ENCODE measurements at regions not wholly inside any gene's neighbourhood (a gene's known extent, or its start where the extent isn't known, plus 50 kb on each side); places are given as distances from the start of the nearest gene placed in this dataset.
A peak's percentile ranks its signal among the peaks of the same experiment; 100 is the strongest.
"Not testable (repeated sequence)": the region's sequence is repeated elsewhere in the genome, so short reads cannot be mapped to it uniquely, and the experiment has no call there.

DNA sequence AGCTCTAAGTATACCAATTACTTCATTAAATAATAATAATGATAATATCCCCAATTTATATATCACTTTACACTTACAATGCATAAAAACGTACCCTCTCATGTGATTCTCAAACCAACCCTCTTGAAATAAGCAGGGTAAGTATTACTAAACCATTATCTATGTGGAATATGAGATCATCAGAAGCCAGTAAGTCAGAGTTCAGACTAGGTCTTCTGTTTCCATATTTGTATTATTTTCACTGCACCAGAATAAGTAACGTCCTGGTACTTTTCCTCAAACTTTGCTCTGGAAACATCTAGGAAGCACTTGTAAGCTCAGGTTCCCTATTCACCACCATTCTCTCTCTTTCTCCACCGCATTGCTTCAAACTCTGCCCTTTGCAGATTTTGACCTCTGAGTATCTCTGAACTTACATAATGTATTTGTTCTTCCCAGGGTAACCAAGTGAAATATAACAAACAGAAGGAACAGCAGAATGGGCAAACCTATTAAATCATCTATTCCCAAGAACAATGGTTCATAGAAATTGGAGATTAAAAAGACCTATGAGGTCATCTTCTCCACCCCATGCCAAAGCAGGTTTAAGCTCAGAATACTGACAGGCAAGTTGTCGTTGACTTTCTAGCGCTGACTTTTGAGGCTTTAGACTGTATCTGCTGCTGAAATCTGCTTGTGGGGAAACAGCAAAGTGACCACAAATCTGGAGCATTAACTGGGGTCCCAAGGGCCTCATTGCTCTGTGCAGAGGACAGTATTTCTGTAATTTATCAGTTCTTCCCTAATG, 161.3 kb upstream of the FAR2 start:
- DNase-seq (ENCODE audit: low spot score), result no peak

DNA sequence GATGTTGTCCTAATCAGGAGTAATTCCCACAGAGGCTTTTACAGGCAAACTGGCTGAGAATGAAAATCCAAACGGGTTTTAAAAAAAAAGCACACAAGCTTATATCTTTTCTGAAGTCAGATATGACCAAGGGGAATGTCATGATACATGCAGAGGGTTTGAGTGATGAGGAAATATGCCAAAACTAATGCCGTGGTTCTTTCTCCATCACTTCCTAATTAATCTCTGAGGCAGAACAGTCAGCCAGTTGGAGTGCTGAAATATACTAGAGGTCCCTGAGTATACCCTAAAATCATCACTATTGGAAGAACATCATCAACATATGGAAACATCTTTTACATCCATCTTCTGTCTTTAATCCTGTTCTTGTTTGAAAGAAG, 160.8 kb upstream of the FAR2 start:
- no peak for DNase-seq (ENCODE audit: low spot score)

DNA sequence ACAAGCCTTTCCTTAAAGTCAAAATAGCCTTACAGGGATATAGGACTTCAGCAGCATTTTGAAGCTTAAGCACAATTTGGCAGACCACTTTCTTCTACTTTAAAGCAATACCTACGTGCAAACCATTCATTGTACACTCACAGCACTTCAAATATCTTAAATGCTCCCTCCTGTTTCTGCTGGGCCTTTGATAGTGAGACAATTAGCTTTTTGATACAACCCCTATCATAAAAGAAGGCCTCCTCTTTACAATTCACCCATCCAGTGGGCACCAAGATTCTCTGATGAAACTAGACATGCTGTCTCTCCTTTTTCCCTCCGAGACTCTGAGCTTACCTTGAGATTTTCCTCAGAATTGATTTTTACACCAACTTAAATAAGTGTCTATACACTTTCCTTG, 157.5 kb upstream of the FAR2 start:
- DNase-seq (ENCODE audit: low spot score), result no peak

DNA sequence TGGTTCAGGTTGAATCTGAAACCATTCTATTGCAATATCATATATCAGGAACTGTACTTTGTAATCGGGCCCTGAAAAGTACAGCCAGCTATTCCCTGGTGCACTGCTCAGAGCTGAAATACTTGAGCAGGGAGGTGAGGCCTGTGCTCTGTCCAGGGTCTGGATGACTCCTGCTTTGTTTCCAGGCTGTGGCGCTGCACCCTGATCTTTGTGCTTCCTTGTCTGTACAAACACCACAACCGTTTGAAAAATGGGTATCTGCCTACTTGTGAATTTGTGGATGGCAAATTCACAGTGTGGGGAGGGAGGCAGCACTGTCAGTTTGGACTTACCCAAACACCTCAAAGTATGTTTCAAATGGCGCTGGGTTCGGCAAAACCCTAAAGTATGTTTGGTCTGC, 155.4 kb upstream of the FAR2 start:
- no peak for DNase-seq (ENCODE audit: low spot score)

DNA sequence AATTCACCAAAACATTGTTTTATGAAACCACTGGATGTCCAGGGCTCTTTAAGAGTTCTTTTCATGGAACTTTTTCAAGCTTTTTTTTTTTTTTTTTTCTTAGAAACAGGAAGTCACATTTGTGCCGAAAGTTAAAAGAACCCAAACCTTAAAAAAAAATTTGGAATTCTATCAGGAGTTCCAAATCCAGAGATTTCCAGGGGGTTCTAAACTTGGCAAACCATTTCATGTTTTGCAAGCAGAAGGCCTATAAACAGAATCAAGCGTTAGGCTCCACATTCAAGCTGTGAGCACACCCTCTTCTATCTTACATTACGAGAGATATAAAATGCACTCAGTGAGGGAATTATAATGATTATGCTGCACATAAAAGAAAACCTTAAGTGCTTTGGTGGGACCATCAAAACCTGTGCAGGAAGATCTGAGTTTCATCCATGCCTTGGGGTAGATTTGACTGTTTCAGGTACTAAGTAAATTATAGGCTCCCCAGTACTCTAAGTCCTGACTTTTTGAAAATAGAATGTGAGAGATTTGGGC, 154.8 kb upstream of the FAR2 start:
- no peak for DNase-seq (ENCODE audit: low spot score)

DNA sequence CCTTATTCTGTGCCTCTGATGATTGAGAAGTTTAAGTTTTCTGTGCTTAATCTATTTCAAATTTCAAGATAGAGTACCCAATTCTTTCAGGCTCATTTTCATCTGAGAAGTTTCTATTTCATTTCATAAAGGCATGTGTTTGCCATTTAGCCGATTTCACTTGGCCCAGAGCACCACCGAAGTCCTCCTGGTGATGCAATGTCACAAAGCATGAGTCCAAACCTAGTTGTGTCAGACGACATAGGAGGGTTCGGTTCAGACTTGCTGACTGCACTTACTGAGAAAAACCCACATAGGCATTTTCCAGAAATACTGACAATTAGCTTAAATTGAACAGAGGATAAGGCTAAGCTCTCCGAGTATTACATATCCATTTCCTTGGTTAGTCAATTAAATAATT, 152.4 kb upstream of the FAR2 start:
- DNase-seq (ENCODE audit: low spot score), result no peak

DNA sequence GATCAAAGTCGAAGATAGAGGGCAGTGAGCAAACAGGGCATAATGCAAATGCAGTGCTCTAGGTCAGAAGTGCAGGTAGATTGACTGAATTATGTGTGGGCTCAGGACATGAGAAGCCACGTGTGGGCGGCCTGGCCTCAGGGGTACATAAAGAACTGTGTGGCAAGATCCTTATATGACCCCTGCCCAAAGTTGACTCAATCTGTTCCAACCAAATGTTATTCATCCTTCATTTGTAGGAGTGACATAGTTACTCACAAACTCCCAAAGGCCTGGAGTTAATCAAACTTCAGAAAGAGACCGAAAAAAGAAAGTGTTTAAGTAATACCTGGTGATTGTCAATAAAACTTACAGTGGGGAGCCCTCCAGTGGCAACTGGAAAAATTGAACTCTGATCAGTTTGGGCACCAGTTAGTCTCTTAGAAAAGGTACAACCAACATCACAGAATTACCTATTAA, 150.4 kb upstream of the FAR2 start:
- peak; percentile 20 for DNase-seq (ENCODE audit: low spot score)

DNA sequence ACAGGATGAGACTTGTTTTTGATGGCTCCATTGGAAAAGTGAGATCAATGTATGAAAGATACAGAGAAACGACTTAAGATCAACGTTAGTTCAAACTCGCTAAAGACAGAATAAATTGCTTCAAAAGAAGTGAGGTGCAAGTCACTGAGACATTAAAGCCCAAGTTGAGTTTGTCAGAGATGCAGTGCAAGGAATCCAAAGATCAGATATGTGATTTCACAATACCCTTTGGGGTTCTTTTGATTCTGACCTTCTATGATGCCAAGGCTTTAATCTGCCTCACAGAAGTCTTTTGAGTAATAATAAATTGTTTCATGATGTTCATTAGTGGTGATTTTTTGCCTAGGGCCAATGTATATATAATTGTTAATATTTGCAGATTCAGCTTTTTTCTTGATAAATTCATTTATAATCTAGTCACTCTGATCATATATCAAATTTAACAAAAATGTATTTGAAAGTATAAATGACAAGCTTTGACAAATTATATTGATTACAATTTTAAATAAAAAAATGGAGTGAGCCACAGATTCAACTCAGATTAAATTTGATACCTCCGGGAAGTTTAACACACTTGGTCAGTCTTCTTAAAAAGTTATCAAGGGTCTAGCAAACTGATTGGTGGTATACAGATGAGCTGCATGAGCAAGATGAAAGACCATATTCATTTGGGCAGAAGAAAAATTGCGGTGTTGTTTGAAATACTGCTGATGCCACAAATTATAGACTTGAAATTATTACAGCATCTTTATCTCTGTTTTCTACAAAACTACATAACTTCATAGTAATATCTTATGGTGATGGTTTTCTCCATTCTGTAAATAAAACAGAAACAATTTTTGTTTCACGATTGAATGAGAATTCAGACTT, 144.8 kb upstream of the FAR2 start:
- no peak for DNase-seq (ENCODE audit: low spot score)

DNA sequence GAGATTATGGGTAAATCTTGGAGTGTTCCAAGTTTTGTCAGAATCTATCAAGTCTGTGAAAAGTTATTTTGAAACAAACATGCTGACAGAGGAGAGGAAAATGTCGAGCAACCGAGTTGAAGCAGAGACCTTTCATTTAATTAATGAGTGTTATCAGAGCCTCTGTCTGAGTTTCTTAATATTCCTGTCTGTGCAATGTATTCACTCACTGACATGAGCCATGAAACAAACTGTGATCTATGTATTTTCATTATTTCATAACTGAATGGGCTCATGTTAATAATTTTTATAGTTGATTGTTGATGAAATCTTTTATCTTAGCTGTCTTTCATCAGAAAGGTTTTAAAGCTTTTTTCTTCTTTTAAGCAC, 144.2 kb upstream of the FAR2 start:
- DNase-seq (ENCODE audit: low spot score), result no peak

DNA sequence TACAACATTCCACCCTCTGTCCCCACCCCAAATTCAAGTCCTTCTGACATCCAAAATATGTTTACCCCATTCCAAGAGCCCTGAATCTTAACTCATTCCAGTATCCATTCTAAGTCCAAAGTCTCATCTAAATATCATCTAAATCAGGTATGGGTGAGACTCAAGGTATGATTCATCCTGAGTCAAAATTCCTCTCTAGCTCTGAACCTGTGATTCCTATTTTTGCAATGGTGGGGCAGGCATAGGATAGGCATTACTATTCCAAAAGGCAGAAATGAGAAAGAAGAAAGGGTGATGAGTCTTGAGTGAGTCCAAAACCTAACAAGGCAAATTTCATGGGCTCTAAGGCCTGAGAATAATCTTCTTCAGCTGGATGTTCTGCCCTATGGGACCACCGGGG, 140.3 kb upstream of the FAR2 start:
- no peak for DNase-seq (ENCODE audit: low spot score)

DNA sequence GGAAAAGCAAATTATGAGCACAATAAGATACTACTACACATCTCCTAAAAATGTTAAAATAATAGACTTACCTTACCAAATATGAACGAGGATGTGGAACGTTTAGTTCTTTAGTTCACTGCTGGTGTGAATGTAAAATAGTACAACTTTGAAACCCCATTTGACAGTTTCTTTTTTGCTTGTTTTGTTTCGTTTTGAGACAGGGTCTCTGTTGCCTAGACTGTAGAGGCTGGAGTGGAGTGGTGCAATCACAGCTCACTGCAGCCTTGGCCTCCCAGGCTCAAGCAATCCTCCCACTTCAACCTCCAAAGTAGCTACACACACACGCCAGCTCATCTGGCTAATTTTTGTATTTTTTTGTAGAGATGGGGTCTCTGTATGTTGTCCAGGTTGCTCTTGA, 136.4 kb upstream of the FAR2 start:
- DNase-seq (ENCODE audit: low spot score), result no peak

DNA sequence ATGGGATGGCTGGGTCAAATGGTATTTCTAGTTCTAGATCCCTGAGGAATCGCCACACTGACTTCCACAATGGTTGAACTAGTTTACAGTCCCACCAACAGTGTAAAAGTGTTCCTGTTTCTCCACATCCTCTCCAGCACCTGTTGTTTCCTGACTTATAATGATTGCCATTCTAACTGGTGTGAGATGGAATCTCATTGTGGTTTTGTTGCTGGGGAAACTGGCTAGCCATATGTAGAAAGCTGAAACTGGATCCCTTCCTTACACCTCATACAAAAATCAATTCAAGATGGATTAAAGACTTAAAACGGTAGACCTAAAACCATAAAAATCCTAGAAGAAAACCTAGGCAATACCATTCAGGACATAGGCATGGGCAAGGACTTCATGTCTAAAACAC, 131.5 kb upstream of the FAR2 start:
- not testable (repeated sequence) for DNase-seq (ENCODE audit: low spot score)

DNA sequence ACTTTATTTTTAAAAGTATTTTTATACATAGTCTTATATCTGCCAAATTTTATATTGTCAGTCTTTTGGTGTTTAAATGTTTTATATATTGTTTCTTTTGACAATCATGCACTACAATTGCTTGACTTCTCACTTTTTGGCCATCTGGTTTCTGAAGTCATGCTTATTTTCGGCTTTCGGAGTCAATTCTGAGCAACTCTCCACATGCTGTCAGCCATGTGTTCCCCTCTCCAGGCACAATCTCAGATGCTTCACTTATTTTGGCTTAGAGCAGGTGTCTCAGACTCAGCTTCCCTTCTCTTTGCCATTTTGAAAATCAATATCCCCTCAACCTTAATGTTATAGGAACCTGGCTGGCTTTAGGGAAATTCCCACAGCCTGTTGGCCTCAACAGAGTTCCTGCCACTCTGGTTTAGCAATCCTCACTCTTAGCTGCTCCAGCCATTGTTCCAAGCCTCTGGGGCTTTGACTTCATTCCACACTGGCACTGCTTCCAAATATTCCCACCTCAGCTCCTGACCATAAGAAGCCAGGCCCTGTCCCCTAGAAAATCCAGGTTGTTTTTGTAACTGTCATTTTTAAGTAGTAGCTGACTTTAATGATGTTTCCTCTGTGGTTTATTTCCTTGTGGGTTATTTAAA, 125.5 kb upstream of the FAR2 start:
- DNase-seq (ENCODE audit: low spot score), result no peak

DNA sequence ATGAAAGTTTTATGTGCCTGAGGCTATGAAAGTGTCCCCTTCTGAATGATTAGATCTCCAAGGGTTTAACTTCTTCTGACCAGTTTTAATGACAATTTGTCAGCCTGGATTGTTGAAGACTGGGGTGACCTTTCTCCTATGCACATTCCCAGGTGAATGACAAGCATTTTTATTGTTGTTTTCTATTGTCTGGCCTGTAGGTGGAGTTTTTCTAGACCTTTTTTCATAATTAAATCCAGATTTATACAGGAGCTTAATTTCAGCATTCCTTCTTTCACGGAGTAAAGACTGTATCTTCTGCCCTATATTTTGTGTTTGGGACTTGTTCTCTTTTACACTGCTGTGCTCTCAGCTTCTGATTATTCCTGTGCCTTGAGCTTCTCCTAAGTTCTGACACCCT, 125.0 kb upstream of the FAR2 start:
- no peak for DNase-seq (ENCODE audit: low spot score)

DNA sequence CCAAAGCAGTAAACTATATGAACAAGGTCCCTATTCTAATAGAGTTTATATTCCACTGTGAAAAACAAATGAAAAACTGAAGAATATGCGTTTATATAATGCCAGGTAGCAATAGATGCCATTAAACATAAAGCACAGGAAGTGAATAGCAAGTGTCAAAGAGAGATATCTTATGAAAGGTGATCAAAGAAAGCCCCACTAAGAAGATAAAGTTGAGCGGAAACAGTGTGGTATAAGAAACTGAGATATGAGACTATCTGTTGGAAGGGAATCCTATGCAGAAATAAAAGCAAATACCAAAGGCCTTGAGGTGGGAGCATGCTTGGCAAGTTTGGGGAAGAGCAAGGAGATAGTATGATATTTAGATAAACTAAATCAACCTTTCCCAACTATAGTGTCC, 123.1 kb upstream of the FAR2 start:
- no peak for DNase-seq (ENCODE audit: low spot score)

DNA sequence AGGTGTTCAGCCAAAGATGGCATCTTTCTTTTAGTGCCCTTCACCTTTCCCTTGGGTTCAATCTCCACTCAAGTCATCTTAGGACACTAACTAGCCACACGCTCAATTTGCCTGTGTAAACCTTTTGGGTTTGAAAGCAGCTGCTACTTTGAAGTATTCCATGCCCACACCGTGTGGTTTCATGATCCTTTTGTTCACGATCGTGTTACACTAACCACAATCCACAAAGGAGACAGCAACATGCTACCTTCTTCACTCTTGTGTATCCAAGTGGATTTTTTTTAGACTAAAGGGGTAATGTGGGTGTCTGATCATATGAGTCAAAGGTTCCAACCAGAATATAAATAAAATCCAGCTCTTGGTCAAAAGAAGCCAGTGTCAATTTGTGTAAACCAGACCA, 122.7 kb upstream of the FAR2 start:
- no peak for DNase-seq (ENCODE audit: low spot score)

DNA sequence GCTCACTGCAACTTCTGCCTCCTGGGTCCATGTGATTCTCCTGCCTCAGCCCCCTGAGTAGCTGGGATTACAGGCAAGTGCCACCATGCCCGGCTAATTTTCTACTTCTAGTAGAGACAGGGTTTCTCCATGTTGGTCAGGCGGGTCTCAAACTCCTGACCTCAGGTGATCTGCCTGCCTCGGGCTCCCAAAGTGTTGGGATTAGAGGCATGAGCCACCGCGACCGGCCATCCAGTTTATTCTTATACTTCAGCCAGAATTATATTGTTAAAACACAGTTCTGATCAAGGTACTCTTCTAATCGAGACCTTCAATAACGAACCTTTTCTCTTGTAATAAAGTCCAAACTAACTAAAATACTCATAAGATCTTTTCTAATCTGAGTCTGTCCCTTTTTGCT, 119.6 kb upstream of the FAR2 start:
- not testable (repeated sequence) for DNase-seq (ENCODE audit: low spot score)

DNA sequence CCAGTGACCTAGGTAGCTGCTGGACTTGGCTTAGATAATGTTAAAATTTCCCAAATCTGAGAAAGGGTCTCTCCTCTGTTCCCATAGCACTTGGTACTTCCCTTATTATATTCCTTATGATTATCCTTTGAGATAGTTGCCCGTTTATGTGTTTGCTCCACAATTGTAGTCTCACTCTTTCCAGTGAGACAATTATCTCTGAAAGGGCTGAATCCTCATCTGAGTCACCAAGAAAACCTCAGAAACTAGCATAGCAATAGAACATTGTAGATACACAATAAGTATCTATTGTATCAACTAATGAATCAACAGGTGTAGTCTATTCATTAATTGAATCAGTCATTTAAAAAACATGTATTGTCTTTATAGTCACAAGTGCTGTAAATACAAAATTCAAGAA, 119.1 kb upstream of the FAR2 start:
- no peak for DNase-seq (ENCODE audit: low spot score)

DNA sequence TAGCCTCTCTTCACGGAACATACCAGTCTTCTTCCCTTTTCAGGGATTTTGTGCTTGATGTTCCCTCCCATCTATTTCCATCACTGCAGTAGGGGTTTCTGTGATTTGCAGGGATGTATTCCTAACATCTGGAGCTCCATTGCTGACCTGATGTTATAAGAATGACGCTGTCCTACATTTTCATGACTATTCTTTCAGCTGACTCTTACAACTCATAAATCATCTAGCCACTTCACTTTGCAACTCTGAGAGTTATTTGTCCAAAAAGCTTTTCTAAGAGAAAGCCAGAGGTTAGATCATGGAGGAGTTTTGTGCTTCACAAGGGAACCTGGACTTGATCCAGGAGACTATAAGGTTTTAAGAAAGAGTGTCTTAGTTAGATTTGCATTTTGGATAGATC, 116.6 kb upstream of the FAR2 start:
- no peak for DNase-seq (ENCODE audit: low spot score)

DNA sequence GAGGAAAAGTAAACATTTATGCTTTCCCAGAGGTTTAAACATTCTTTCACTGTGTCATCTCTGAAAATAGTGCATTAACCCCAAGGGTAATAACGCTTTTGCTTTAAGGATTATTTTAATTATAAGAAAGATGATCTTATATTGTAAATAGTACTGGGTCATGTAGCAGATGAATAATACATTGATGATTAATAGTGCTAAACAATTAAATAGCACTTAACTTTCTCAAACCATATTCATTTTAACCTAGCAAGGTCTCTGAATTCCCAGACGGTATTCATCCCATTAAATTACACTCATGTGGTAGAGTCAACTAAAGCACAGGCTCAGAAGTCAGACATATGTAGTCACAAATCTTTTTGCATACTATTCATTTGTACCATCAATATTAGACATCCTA, 115.6 kb upstream of the FAR2 start:
- DNase-seq (ENCODE audit: low spot score), result no peak

DNA sequence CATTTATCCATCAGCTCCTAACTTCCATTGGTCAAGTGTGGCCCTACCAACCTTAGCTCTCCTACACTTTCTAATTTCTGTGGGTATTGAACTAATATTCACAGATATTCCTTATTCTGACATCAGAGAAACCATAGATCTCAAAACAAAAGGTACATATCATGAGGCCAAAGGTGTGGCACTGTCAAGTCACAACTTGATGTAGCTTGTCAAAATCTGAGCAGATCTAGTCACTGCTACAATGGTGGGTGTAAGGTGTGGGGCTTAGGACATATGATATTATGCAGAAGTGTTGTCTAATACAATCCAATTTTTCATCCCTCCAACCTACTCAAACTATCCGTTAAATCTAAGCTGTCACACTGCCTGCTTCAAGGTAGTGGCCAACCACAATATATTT, 114.0 kb upstream of the FAR2 start:
- DNase-seq (ENCODE audit: low spot score), result no peak

DNA sequence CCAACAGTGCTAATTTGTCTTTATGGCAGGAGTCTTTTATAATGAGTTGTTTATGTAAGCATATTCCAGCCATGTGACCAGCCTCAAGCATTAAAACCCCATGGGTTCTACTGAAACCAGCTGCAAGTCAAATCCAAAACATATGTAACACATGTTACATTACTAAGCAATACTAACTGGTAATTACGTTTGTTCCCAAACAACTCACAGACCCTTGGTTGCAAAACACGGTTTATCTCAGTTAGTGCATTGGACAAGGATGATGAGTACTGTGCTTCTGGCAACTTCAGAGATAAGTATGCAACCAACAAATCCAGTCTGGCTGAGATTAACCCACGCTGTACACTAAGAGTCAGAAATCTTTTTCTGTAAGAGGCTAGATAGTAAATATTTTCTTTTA, 110.1 kb upstream of the FAR2 start:
- DNase-seq (ENCODE audit: low spot score), result no peak

DNA sequence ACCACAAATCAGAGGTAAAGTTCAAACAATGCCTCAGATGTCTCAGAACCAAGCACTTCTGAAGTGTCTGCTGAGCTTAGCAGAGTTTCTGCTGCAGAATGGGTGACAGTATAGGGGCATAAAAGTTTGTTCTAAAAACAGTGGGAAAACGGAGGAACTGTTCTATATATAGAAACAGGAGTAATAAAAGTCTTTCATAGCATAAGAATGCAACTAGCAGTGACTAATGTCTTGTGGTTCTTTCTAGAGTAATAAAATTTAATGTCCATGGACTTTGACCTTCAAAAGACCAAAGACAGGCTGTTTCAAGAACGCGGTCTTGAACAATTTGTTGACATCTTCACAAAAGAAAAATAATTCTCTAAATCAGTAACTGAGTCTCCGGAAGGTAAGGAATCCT, 107.5 kb upstream of the FAR2 start:
- no peak for DNase-seq (ENCODE audit: low spot score)
